ENCODE measurements at regions not wholly inside any gene's neighbourhood (a gene's known extent, or its start where the extent isn't known, plus 50 kb on each side); places are given as distances from the start of the nearest gene placed in this dataset.

DNA sequence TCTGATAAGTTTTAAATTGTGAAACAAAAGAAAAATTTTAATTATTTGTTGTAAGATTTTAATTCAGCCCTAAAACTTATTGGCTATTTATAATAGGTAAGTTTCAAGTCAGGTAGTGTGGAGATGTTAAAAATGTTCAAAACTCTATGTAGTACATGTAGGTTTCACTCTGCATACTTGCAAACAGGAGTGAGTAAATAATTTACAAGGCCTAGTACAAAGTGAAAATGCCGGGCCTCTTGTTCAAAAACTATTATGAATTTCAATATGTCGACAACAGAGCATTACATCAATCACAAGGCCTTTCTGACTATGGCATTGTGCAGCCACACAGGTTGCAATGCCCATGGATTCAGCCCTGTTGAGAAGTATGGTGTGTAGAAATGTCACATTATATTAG, 80.9 kb upstream of the GRIK2 start:
- TF ChIP-seq, protein P1, sequence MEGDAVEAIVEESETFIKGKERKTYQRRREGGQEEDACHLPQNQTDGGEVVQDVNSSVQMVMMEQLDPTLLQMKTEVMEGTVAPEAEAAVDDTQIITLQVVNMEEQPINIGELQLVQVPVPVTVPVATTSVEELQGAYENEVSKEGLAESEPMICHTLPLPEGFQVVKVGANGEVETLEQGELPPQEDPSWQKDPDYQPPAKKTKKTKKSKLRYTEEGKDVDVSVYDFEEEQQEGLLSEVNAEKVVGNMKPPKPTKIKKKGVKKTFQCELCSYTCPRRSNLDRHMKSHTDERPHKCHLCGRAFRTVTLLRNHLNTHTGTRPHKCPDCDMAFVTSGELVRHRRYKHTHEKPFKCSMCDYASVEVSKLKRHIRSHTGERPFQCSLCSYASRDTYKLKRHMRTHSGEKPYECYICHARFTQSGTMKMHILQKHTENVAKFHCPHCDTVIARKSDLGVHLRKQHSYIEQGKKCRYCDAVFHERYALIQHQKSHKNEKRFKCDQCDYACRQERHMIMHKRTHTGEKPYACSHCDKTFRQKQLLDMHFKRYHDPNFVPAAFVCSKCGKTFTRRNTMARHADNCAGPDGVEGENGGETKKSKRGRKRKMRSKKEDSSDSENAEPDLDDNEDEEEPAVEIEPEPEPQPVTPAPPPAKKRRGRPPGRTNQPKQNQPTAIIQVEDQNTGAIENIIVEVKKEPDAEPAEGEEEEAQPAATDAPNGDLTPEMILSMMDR (conservative IDR thresholded peaks at IDR 0.05): no peak
- no peak overlapping the region for H3K27ac ChIP-seq

DNA sequence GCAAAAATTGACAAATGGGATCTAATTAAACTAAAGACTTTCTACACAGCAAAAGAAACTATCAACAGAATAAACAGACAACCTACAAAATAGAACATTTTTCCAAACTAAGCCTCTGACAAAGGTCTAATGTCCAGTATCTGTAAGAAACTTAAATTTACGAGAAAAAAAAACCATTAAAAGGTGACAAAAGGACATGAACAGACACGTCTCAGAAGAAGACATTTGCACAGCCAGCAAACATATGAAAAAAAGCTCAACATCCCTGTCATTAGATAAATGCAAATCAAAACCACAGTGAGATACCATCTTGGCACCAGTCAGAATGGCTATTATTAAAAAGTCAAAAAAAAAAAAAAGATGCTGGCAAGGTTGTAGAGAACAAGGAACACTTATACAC, 70.6 kb upstream of the GRIK2 start:
- TF ChIP-seq, protein P1 (conservative IDR thresholded peaks at IDR 0.05): no peak

DNA sequence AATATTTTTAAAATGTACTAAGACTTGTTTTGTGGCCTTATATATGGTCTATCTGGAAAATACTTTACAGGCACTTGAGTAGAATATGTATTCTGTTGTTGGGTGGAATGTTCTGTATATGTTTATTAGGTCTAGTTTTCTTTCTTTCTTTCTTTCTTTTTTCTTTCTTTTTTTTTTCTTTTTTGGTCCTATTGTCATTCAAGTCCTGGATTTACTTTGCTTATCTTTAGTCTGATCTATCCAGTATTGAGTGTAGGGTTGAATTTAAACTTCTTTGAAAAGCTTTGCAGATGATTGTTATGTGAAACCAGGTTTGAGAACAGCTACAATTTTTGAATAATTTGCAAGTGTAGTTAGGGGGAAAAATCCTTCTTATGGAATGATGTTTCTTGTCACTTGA, 67.1 kb upstream of the GRIK2 start:
- H3K27ac ChIP-seq: no peak overlapping the region
- TF ChIP-seq, protein P1 (conservative IDR thresholded peaks at IDR 0.05): no peak

More for the DNA sequence above, 70.6 kb upstream of the GRIK2 start:
- H3K27ac ChIP-seq: no peak overlapping the region

DNA sequence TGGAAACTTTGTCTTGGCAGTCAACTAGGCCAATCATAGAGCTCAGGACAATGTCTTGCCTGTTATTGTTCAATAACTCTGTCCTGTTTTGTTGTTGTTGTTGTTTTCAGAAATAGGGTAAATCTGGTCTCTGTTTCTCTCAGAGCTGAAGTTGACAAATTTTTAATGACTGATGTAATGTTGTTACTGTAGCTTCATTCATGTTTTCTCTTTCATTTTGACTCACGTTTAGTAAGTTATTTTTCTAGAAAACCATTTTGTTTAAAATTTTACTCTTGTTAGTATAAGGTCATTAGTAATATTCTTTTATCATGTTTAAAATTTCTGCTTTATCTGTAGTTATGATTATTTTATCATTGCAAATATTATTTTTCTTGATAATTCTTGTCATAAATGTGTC, 51.6 kb upstream of the GRIK2 start:
- TF ChIP-seq, protein P1 (conservative IDR thresholded peaks at IDR 0.05): no peak
- no peak overlapping the region for H3K27ac ChIP-seq

All from VCaP (cell line).